ENCODE measurements at regions not wholly inside any gene's neighbourhood (a gene's known extent, or its start where the extent isn't known, plus 50 kb on each side); places are given as distances from the start of the nearest gene placed in this dataset.
"Not testable (repeated sequence)": the region's sequence is repeated elsewhere in the genome, so short reads cannot be mapped to it uniquely, and the experiment has no call there.

DNA sequence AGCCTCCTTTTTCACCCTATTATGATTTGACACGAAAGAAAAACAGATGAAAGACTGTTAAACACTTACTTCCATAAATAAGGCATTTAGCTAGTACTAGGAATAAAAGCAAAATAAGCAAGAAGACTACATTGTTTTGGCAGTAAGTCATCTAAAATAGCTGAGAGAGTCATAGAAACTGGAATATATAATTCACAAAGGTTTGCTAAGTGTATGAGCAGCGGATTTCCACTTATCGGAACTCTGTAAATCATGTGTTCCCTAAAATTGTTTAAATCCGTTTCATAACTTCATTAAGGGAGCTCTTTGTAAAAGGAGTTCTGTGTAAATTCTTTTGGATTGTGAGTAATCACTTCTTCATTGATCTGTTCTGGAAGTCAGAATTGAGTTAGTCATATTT, 202.5 kb upstream of the CBLB start:
- Histone ChIP-seq H3K27me3 (no peaks in the 10 kb centered on the region), H3K36me3 (replicated peaks in 1 of 2; ENCODE audit: insufficient read depth in 1 of 2, low read depth in 2 of 2) (no peaks in the 10 kb centered on the region), H3K9me3 (no peaks in the 10 kb centered on the region), H3K4me1 (no peaks in the 10 kb centered on the region), H3K4me3 (no peak overlapping the region), H3K27ac (no peak overlapping the region)
- no peak for DNase-seq
- intact Hi-C loops (cut with DNase I) = no loop called here
- TF ChIP-seq, protein P1, sequence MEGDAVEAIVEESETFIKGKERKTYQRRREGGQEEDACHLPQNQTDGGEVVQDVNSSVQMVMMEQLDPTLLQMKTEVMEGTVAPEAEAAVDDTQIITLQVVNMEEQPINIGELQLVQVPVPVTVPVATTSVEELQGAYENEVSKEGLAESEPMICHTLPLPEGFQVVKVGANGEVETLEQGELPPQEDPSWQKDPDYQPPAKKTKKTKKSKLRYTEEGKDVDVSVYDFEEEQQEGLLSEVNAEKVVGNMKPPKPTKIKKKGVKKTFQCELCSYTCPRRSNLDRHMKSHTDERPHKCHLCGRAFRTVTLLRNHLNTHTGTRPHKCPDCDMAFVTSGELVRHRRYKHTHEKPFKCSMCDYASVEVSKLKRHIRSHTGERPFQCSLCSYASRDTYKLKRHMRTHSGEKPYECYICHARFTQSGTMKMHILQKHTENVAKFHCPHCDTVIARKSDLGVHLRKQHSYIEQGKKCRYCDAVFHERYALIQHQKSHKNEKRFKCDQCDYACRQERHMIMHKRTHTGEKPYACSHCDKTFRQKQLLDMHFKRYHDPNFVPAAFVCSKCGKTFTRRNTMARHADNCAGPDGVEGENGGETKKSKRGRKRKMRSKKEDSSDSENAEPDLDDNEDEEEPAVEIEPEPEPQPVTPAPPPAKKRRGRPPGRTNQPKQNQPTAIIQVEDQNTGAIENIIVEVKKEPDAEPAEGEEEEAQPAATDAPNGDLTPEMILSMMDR (IDR thresholded peaks at IDR 0.05) = no peak
- no peak for TF ChIP-seq POLR2A (IDR thresholded peaks at IDR 0.05)
- no peak for ATAC-seq
- WGBS, 2 donors = 52 to 75% methylated on average over 4 of the region's 4 CpGs

- H3K9me3 ChIP-seq; ATAC-seq; H3K27me3 ChIP-seq; DNase-seq; H3K27ac ChIP-seq; intact Hi-C loops (cut with DNase I); H3K36me3 ChIP-seq (replicated peaks in 1 of 2; ENCODE audit: insufficient read depth in 1 of 2, low read depth in 2 of 2); H3K4me3 ChIP-seq; H3K4me1 ChIP-seq: not testable (repeated sequence)
- 83 to 89% methylated on average over 3 of the region's 5 CpGs for WGBS, 2 donors
These were observed 203.8 kb upstream of the CBLB start for GRCh38 chr3:106072596-106072995.

DNA sequence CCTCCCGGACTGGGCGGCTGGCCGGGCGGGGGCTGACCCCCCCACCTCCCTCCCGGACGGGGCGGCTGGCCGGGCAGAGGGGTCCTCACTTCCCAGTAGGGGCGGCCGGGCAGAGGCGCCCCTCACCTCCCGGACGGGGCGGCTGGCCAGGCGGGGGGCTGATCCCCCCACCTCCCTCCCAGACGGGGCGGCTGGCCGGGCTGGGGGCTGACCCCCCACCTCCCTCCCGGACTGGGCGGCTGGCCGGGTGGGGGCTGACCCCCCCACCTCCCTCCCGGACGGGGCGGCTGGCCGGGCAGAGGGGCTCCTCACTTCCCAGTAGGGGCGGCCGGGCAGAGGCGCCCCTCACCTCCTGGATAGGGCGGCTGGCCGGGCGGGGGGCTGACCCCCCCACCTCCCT, 205.0 kb upstream of the CBLB start:
- no CpG with 5 or more reads among the region's 31 CpGs for WGBS, 2 donors
- H3K4me1 ChIP-seq; H3K27me3 ChIP-seq; intact Hi-C loops (cut with DNase I); DNase-seq; H3K9me3 ChIP-seq; H3K27ac ChIP-seq; H3K4me3 ChIP-seq; ATAC-seq; H3K36me3 ChIP-seq (replicated peaks in 1 of 2; ENCODE audit: insufficient read depth in 1 of 2, low read depth in 2 of 2): not testable (repeated sequence)

DNA sequence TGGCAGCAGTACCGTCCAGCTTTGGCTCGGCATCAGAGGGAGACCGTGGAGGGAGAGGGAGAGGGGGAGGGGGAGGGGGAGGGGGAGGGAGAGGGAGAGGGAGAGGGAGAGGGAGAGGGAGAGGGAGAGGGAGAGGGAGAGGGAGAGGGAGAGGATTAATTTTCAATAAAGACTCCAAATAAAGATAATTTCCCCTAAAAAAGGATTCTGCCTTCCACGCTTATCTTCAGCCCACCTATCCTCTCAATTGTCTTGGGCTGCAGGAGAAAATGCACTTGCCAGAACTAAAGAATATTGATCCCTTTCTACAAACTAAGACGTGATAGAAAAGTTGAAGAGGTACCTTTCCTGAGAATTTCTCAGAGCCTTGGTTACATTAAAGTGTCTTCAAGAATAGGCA, 206.9 kb upstream of the CBLB start:
- WGBS, 2 donors = 71 to 85% methylated on average over 2 to 5 of the region's 5 CpGs
- DNase-seq; H3K9me3 ChIP-seq; intact Hi-C loops (cut with DNase I); H3K4me1 ChIP-seq; H3K4me3 ChIP-seq; H3K36me3 ChIP-seq (replicated peaks in 1 of 2; ENCODE audit: insufficient read depth in 1 of 2, low read depth in 2 of 2); H3K27me3 ChIP-seq; H3K27ac ChIP-seq; ATAC-seq: not testable (repeated sequence)

- intact Hi-C loops (cut with DNase I) = no loop called here
- Histone ChIP-seq H3K4me3 (no peak overlapping the region), H3K27me3 (no peaks in the 10 kb centered on the region), H3K4me1 (no peaks in the 10 kb centered on the region), H3K36me3 (replicated peaks in 1 of 2; ENCODE audit: insufficient read depth in 1 of 2, low read depth in 2 of 2) (no peaks in the 10 kb centered on the region), H3K27ac (no peak overlapping the region), H3K9me3 (no peaks in the 10 kb centered on the region)
- DNase-seq = no peak
- ATAC-seq = no peak
- no peak for TF ChIP-seq POLR2A (IDR thresholded peaks at IDR 0.05)
- TF ChIP-seq, protein P1 (IDR thresholded peaks at IDR 0.05) = no peak
These were observed 209.8 kb upstream of the CBLB start for GRCh38 chr3:106078635-106079034.

GRCh38 chr3:106082616-106083015, 213.8 kb upstream of the CBLB start:
- H3K27ac ChIP-seq = no peak overlapping the region
- ATAC-seq = no peak
- H3K4me3 ChIP-seq = no peak overlapping the region
- no peaks in the 10 kb centered on the region for H3K36me3 ChIP-seq (replicated peaks in 1 of 2; ENCODE audit: insufficient read depth in 1 of 2, low read depth in 2 of 2)
- TF ChIP-seq POLR2A (IDR thresholded peaks at IDR 0.05) = no peak
- TF ChIP-seq, protein P1 (IDR thresholded peaks at IDR 0.05) = no peak
- 29 to 35% methylated on average over 1 of the region's 1 CpG for WGBS, 2 donors
- no peaks in the 10 kb centered on the region for H3K27me3 ChIP-seq
- H3K9me3 ChIP-seq = no peaks in the 10 kb centered on the region
- DNase-seq = no peak
- intact Hi-C loops (cut with DNase I) = no loop called here
- no peaks in the 10 kb centered on the region for H3K4me1 ChIP-seq

Data from body of pancreas (tissue), 4 donors.